K562 (cell line): ENCODE measurements at regions not wholly inside any gene's neighbourhood (a gene's known extent, or its start where the extent isn't known, plus 50 kb on each side); places are given as distances from the start of the nearest gene placed in this dataset.

Source experiments
- ATAC-seq: fragments of 200-7000 bp; cut with Tn5 transposase; 3 replicates; pipeline ENCODE4 v1.9.1; 2020; ENCODE audit warnings: moderate library complexity
- BruUV-seq: library from RNA; stranded (reverse); fragments of 400-500 nt; replicated peaks from 2 replicates; lab custom pipeline; 2021; lab: Mats Ljungman, UMichigan
- CTCF ChIA-PET: fragments of 300-600 bp; formaldehyde crosslinking; extraction: SDS; loops from one replicate; lab custom pipeline; 2021; ENCODE audit warnings: low intra/inter-chr PET ratio; lab: Yijun Ruan, JAX
- POLR2A ChIA-PET: fragments of 300-600, 350-650 bp; sonication (Branson Sonifier 250); formaldehyde crosslinking; extraction: SDS; loops from one replicate; lab custom pipeline; 2021; ENCODE audit warnings: antibody characterized with exemption, inconsistent platforms; lab: Yijun Ruan, JAX
- DNase-seq, 4 experiments: peaks; one replicate each; pipeline versions ENCODE4 v3.0.0 to v3.0.0-alpha.2; 2011 to 2018; ENCODE audit warnings: low spot score in 3 of 4, mixed read lengths in 3 of 4; ENCODE audit errors: extremely low read depth in 1 of 4
- FAIRE-seq: peaks from 2 replicates; lab custom pipeline; 2011; peaks lifted over from hg19 to GRCh38; lab: Jason Lieb, UNC
- H2AFZ ChIP-seq: 2 replicates; pipeline ENCODE4 v1.6.0; 2011; ENCODE audit warnings: low read depth, low read length, control low read depth, inconsistent platforms
- H3K27ac ChIP-seq: fragments of 200-600 bp; 3 replicates; pipeline ENCODE4 v1.8.0; 2011; ENCODE audit warnings: low read depth, mild to moderate bottlenecking, control low read depth, inconsistent platforms, low read length, moderate library complexity, mixed read lengths; ENCODE audit errors: extremely low read depth
- H3K27me3 ChIP-seq, 2 experiments: fragments of 300-600 bp in 1 of 2; 2 replicates in 1 of 2; 3 replicates in 1 of 2; pipeline versions ENCODE4 v1.6.0 to v1.8.0; 2011; ENCODE audit warnings: inconsistent platforms in 2 of 2, low read length in 2 of 2, mild to moderate bottlenecking in 1 of 2, mixed read lengths in 1 of 2, moderate library complexity in 1 of 2; ENCODE audit not compliant: control insufficient read depth in 2 of 2, insufficient read depth in 2 of 2
- H3K36me3 ChIP-seq: fragments of 300-600 bp; 3 replicates; pipeline ENCODE4 v1.8.0; 2011; ENCODE audit warnings: mild to moderate bottlenecking, low read length, inconsistent platforms; ENCODE audit not compliant: control insufficient read depth, insufficient read depth
- H3K4me1 ChIP-seq, 2 experiments: fragments of 200-600 bp in 1 of 2; replicated peaks in 1 of 2; 2 replicates in 1 of 2; 3 replicates in 1 of 2; pipeline versions ENCODE4 v1.5.1 to v1.8.0; 2011; ENCODE audit warnings: inconsistent platforms in 2 of 2, low read length in 2 of 2, mild to moderate bottlenecking in 1 of 2, mixed read lengths in 1 of 2, moderate library complexity in 1 of 2; ENCODE audit not compliant: control insufficient read depth in 2 of 2, insufficient read depth in 2 of 2
- H3K4me2 ChIP-seq: 2 replicates; pipeline ENCODE4 v1.6.1; 2011; ENCODE audit warnings: low read length, control low read depth, inconsistent platforms, mixed read lengths; ENCODE audit not compliant: insufficient read depth
- H3K4me3 ChIP-seq: fragments of 200-600 bp; sonication (generic), shearing (Covaris generic); 2 replicates; pipeline ENCODE4 v1.5.1; 2016; ENCODE audit warnings: control low read depth, inconsistent platforms
- H3K79me2 ChIP-seq: fragments of 200-600 bp; 3 replicates; pipeline ENCODE4 v1.8.0; 2011; ENCODE audit warnings: low read length, inconsistent platforms; ENCODE audit not compliant: control insufficient read depth, insufficient read depth
- H3K9ac ChIP-seq, 2 experiments: 2 replicates each; pipeline versions ENCODE4 v1.6.0 to v1.6.1; 2011; ENCODE audit warnings: low read depth in 2 of 2, low read length in 2 of 2, control low read depth in 1 of 2, inconsistent platforms in 1 of 2, mild to moderate bottlenecking in 1 of 2, mixed read lengths in 1 of 2; ENCODE audit not compliant: insufficient read depth in 1 of 2
- H3K9me1 ChIP-seq: one replicate; pipeline ENCODE4 v1.6.0; 2011; ENCODE audit warnings: inconsistent platforms, mild to moderate bottlenecking, low read length, moderate library complexity; ENCODE audit not compliant: control insufficient read depth, insufficient read depth
- H3K9me3 ChIP-seq: replicated peaks from 2 replicates; pipeline ENCODE4 v1.5.1; 2011; ENCODE audit warnings: low read depth, low read length, inconsistent platforms; ENCODE audit not compliant: control insufficient read depth, insufficient read depth
- H4K20me1 ChIP-seq: replicated peaks from 2 replicates; pipeline ENCODE4 v1.6.1; 2011; ENCODE audit warnings: low read length, inconsistent platforms, mixed read lengths; ENCODE audit not compliant: control insufficient read depth, insufficient read depth
- BHLHE40 ChIP-seq: IDR thresholded peaks from 2 replicates; pipeline ENCODE4 v1.6.1; 2011; ENCODE audit warnings: low read length, improper control_type of control experiment
- CBX5 ChIP-seq: IDR thresholded peaks from 2 replicates; pipeline ENCODE4 v1.6.1; 2014; ENCODE audit warnings: low read depth, borderline replicate concordance
- DACH1 ChIP-seq: fragments of 450-650 bp; IDR thresholded peaks from 2 replicates; pipeline ENCODE4 v1.6.1; 2018; ENCODE audit not compliant: partially characterized antibody
- ETV5 ChIP-seq: sonication (generic); formaldehyde crosslinking; IDR thresholded peaks from 2 replicates; pipeline ENCODE4 v1.4.0; 2020; ENCODE audit warnings: low read depth, mild to moderate bottlenecking, missing genetic modification reagents
- KDM2B ChIP-seq: fragments of 250-450 bp; sonication (Bioruptor Pico); IDR thresholded peaks from 2 replicates; pipeline ENCODE4 v1.8.0; 2021; ENCODE audit warnings: mild to moderate bottlenecking, moderate library complexity
- MAFG ChIP-seq: fragments of 450-650 bp; conservative IDR thresholded peaks from 2 replicates; pipeline ENCODE4 v1.6.1; 2016; ENCODE audit warnings: missing genetic modification characterization, missing compliant biosample characterization
- MCM2 ChIP-seq: fragments of 450-650 bp; IDR thresholded peaks from 2 replicates; pipeline ENCODE4 v1.6.1; 2017; ENCODE audit warnings: low read depth, mild to moderate bottlenecking
- MCM5 ChIP-seq: fragments of 450-650 bp; IDR thresholded peaks from 2 replicates; pipeline ENCODE4 v1.6.1; 2016; ENCODE audit warnings: low read depth
- MITF ChIP-seq: IDR thresholded peaks from 2 replicates; pipeline ENCODE4 v1.6.1; 2014; ENCODE audit warnings: antibody characterized with exemption
- NCOR1 ChIP-seq: fragments of 450-650 bp; IDR thresholded peaks from 2 replicates; pipeline ENCODE4 v1.6.1; 2016; ENCODE audit warnings: mild to moderate bottlenecking, moderate library complexity
- NR2C1 ChIP-seq, 2 experiments: fragments of 450-650 bp; IDR thresholded peaks; 2 replicates each; pipeline ENCODE4 v1.6.1; 2017; ENCODE audit warnings: mild to moderate bottlenecking in 2 of 2, antibody characterized with exemption in 1 of 2, inconsistent platforms in 1 of 2, missing compliant biosample characterization in 1 of 2, missing genetic modification characterization in 1 of 2
- PKNOX1 ChIP-seq: fragments of 450-650 bp; IDR thresholded peaks from 2 replicates; pipeline ENCODE4 v1.6.1; 2016
- RAD51 ChIP-seq: fragments of 450-650 bp; IDR thresholded peaks from 2 replicates; pipeline ENCODE4 v1.7.1; 2016; ENCODE audit warnings: low read depth, mild to moderate bottlenecking, borderline replicate concordance
- SMAD1 ChIP-seq: fragments of 150-350 bp; IDR thresholded peaks from 2 replicates; pipeline ENCODE4 v1.6.1; 2014; ENCODE audit warnings: low read length, low read depth; ENCODE audit not compliant: partially characterized antibody
- SNIP1 ChIP-seq: fragments of 450-650 bp; IDR thresholded peaks from 2 replicates; pipeline ENCODE4 v1.7.1; 2017; ENCODE audit warnings: low read depth, mild to moderate bottlenecking
- SRSF9 ChIP-seq: fragments of 200-400 bp; formaldehyde crosslinking; IDR thresholded peaks from 2 replicates; pipeline ENCODE4 v1.6.1; 2017; ENCODE audit warnings: low read depth, low read length, borderline replicate concordance
- TCF15 ChIP-seq: fragments of 250-450 bp; sonication (Bioruptor Pico); IDR thresholded peaks from 2 replicates; pipeline ENCODE4 v1.8.0; 2022; ENCODE audit warnings: moderate library complexity, mild to moderate bottlenecking, inconsistent platforms
- ZFP1 ChIP-seq: fragments of 450-650 bp; formaldehyde crosslinking; IDR thresholded peaks from 2 replicates; pipeline ENCODE4 v1.4.0; 2020; ENCODE audit warnings: mild to moderate bottlenecking, mixed read lengths
- ZKSCAN1 ChIP-seq: fragments of 150-350 bp; IDR thresholded peaks from 2 replicates; pipeline ENCODE4 v1.6.1; 2016; ENCODE audit warnings: low read depth, low read length
- ZNF253 ChIP-seq: fragments of 250-450 bp; sonication (Bioruptor Pico); conservative IDR thresholded peaks from 2 replicates; pipeline ENCODE4 v1.6.1; 2021; ENCODE audit warnings: mild to moderate bottlenecking
- ZNF277 ChIP-seq: fragments of 250-450 bp; sonication (Bioruptor Pico); IDR thresholded peaks from 2 replicates; pipeline ENCODE4 v1.8.0; 2022; ENCODE audit warnings: inconsistent platforms, mild to moderate bottlenecking, moderate library complexity, borderline replicate concordance
- ZNF3 ChIP-seq: fragments of 250-450 bp; sonication (Bioruptor Pico); IDR thresholded peaks from 2 replicates; pipeline ENCODE4 v1.5.0; 2021; ENCODE audit warnings: mild to moderate bottlenecking, moderate library complexity
- WGBS: fragments of 100-300 bp; shearing (Covaris generic); methylation state at CpG from one replicate; pipeline ENCODE4 v1.1.6; 2016; ENCODE audit warnings: low coverage, mixed read lengths; ENCODE audit not compliant: insufficient coverage; ENCODE audit errors: missing lambda C conversion rate; 5-methylcytosine and 5-hydroxymethylcytosine counted together
- in situ Hi-C: fragments of 300-500 bp; cut with MboI; formaldehyde crosslinking; loops from 4 replicates; pipeline ENCODE4 v1.15.0; 2018; ENCODE audit warnings: inconsistent platforms, mixed read lengths
- intact Hi-C: fragments of 100-400 bp; cut with micrococcal nuclease; formaldehyde crosslinking; loops from 2 replicates; pipeline ENCODE4 v1.14.2; 2022

GRCh38 chr15:39236375-39236774, 344.5 kb upstream of the THBS1 start (continued):
- TF ChIP-seq NR2C1 (IDR thresholded peaks at IDR 0.05) = no peak
- TF ChIP-seq NR2C1 (tag; IDR thresholded peaks at IDR 0.05) = no peak
- TF ChIP-seq TCF15 (CRISPR knock-in tag) = no peak
- TF ChIP-seq SNIP1 = no peak
- no peak for TF ChIP-seq RAD51
- TF ChIP-seq ZKSCAN1 = no peak
- no peak for TF ChIP-seq NCOR1
- peak; percentile 73 for TF ChIP-seq MAFG
- TF ChIP-seq ETV5 (CRISPR knock-in tag) = no peak
- no peak for TF ChIP-seq SMAD1

- H3K4me1 ChIP-seq = no peaks in the 10 kb centered on the region
- H3K27ac ChIP-seq = no peak overlapping the region
- ChIA-PET POLR2A (interaction anchor here (0.6 kb wide), 1 partner anchor 427 kb away, joined by 3 read pairs; no protein-coding TSS in a partner anchor), CTCF (no interaction called here)
- no peaks in the 10 kb centered on the region for H3K9me1 ChIP-seq
- in situ Hi-C loops (no loop called here), intact Hi-C loops (no loop called here)
- no peaks in the 10 kb centered on the region for H4K20me1 ChIP-seq
- no peaks in the 10 kb centered on the region for H3K79me2 ChIP-seq
- no peak overlapping the region for H3K9ac ChIP-seq
- FAIRE-seq (no peak), DNase-seq (no peak), ATAC-seq (no peak)
- H3K4me3 ChIP-seq = no peak overlapping the region
- no peaks in the 10 kb centered on the region for H3K36me3 ChIP-seq
- BruUV-seq = no TSS peak
- no peaks in the 10 kb centered on the region for H3K27me3 ChIP-seq
- H2AFZ ChIP-seq = no peak overlapping the region
- no peak overlapping the region for H3K4me2 ChIP-seq
- H3K9me3 ChIP-seq = no peaks in the 10 kb centered on the region
- WGBS = 0% methylated on average over 6 of the region's 6 CpGs
- TF ChIP-seq SRSF9 (no peak), ZNF253 (no peak), ZNF3 (CRISPR knock-in tag) (no peak), DACH1 (no peak), MCM2 (no peak), KDM2B (no peak), BHLHE40 (no peak), CBX5 (no peak), MITF (no peak), ZNF277 (no peak), ZFP1 (CRISPR knock-in tag) (no peak), MCM5 (no peak), PKNOX1 (no peak)
Measured at GRCh38 chr15:39238443-39238842, 342.4 kb upstream of the THBS1 start.
